Lung (tissue), 11 donors: ENCODE measurements at regions not wholly inside any gene's neighbourhood (a gene's known extent, or its start where the extent isn't known, plus 50 kb on each side); places are given as distances from the start of the nearest gene placed in this dataset.
A peak's percentile ranks its signal among the peaks of the same experiment; 100 is the strongest.

Experiments used
- ATAC-seq: fragments of 200-7000 bp; cut with Tn5 transposase; one replicate; pipeline ENCODE4 v1.9.1; 2020; ENCODE audit warnings: moderate number of reproducible peaks; ENCODE audit not compliant: insufficient read depth, low FRiP score
- DNase-seq, 3 donors: peaks; one replicate each; pipeline ENCODE4 v3.0.0-alpha.2; 2013 to 2017
- H3K27ac ChIP-seq, 2 donors: one replicate each; pipeline ENCODE4 v1.5.1; 2013; ENCODE audit warnings: mild to moderate bottlenecking in 2 of 2, moderate library complexity in 2 of 2, control low read depth in 1 of 2, inconsistent platforms in 1 of 2, low read depth in 1 of 2, low read length in 1 of 2
- H3K27me3 ChIP-seq, 3 donors: one replicate each; pipeline ENCODE4 v1.5.1; 2013; ENCODE audit warnings: low read length in 2 of 3; ENCODE audit not compliant: control insufficient read depth in 3 of 3, insufficient read depth in 3 of 3
- H3K36me3 ChIP-seq, 4 donors: one replicate each; pipeline ENCODE4 v1.5.1; 2013; ENCODE audit warnings: low read length in 4 of 4, mild to moderate bottlenecking in 1 of 4, moderate library complexity in 1 of 4; ENCODE audit not compliant: control insufficient read depth in 4 of 4, insufficient read depth in 4 of 4
- H3K4me1 ChIP-seq, 5 donors: one replicate each; pipeline ENCODE4 v1.5.1; 2013; ENCODE audit warnings: low read length in 5 of 5, mild to moderate bottlenecking in 2 of 5, moderate library complexity in 1 of 5; ENCODE audit not compliant: control insufficient read depth in 5 of 5, insufficient read depth in 5 of 5
- H3K4me3 ChIP-seq: one replicate; pipeline ENCODE4 v1.5.1; 2013; ENCODE audit warnings: mild to moderate bottlenecking, control low read depth, moderate library complexity
- H3K9ac ChIP-seq, 2 donors: one replicate each; pipeline ENCODE4 v1.5.1; 2013; ENCODE audit warnings: low read length in 2 of 2, control low read depth in 1 of 2; ENCODE audit not compliant: insufficient read depth in 1 of 2
- H3K9me3 ChIP-seq, 4 donors: one replicate each; pipeline ENCODE4 v1.5.1; 2013; ENCODE audit warnings: low read length in 3 of 4, mild to moderate bottlenecking in 1 of 4, moderate library complexity in 1 of 4; ENCODE audit not compliant: control insufficient read depth in 4 of 4, insufficient read depth in 3 of 4
- WGBS, 2 donors: extraction: QIAGEN DNeasy Blood & Tissue Kit; methylation state at CpG; one replicate each; pipeline ENCODE4 v1.1.7; 2013; 5-methylcytosine and 5-hydroxymethylcytosine counted together
- TF ChIP-seq, protein P1 (sequence below): IDR thresholded peaks from 2 replicates; pipeline ENCODE4 v1.5.1; 2012; ENCODE audit warnings: mild to moderate bottlenecking; ENCODE audit errors: control extremely low read depth, extremely low read depth
- donor health status: control.
- donor health status: control.
- donor health status: Bipolar disorder and iron deficiency.
- donor health status: healthy.
- donor health status: DM: yes; HTN: yes; CAD: no.

GRCh38 chr1:234713440-234713839 is 103.5 kb upstream of the IRF2BP2 start:
- Histone ChIP-seq H3K27ac (no peak overlapping the region), H3K27me3 (no peaks in the 10 kb centered on the region), H3K9me3 (no peaks in the 10 kb centered on the region), H3K4me1 (peaks cover 3 to 35% (median 18%) of the 10 kb centered on the region in 5 donors), H3K36me3 (no peaks in the 10 kb centered on the region), H3K9ac (no peak overlapping the region), H3K4me3 (no peak overlapping the region)
- DNase-seq (no peak), ATAC-seq (no peak)
- WGBS, 2 donors = 88 to 90% methylated on average over 11 of the region's 11 CpGs
- TF ChIP-seq, protein P1, sequence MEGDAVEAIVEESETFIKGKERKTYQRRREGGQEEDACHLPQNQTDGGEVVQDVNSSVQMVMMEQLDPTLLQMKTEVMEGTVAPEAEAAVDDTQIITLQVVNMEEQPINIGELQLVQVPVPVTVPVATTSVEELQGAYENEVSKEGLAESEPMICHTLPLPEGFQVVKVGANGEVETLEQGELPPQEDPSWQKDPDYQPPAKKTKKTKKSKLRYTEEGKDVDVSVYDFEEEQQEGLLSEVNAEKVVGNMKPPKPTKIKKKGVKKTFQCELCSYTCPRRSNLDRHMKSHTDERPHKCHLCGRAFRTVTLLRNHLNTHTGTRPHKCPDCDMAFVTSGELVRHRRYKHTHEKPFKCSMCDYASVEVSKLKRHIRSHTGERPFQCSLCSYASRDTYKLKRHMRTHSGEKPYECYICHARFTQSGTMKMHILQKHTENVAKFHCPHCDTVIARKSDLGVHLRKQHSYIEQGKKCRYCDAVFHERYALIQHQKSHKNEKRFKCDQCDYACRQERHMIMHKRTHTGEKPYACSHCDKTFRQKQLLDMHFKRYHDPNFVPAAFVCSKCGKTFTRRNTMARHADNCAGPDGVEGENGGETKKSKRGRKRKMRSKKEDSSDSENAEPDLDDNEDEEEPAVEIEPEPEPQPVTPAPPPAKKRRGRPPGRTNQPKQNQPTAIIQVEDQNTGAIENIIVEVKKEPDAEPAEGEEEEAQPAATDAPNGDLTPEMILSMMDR = no peak

DNA sequence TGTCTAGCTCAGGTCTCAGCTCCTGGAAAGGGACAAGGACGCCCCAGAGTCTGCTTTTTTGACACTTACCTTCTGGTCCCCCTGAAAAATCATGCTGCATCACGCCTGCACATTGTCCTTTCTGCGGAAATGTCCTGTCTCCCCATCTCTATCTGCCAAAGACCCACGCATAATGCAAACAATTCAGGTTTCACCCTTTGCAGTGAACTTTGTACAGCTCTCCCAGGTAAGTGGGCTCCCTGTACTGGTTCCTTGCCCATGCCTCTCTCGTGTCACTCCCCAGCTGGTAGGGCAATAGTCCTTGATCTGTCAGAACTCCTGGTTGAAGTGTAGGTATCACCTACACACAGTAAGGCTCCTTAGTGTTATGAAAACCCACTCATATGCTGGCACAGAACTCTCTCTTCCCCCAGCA is 102.9 kb upstream of the IRF2BP2 start:
- Histone ChIP-seq H3K27me3 (no peaks in the 10 kb centered on the region), H3K27ac (no peak overlapping the region), H3K4me3 (no peak overlapping the region), H3K9ac (no peak overlapping the region), H3K36me3 (no peaks in the 10 kb centered on the region), H3K9me3 (no peaks in the 10 kb centered on the region), H3K4me1 (peaks cover 3 to 32% (median 20%) of the 10 kb centered on the region in 5 donors)
- ATAC-seq (no peak), DNase-seq (no peak)
- WGBS, 2 donors = 83 to 88% methylated on average over 5 of the region's 5 CpGs
- TF ChIP-seq, protein P1 = no peak

GRCh38 chr1:234710936-234711724 is 101.2 kb upstream of the IRF2BP2 start:
- Histone ChIP-seq H3K4me3 (no peak overlapping the region), H3K9me3 (no peaks in the 10 kb centered on the region), H3K4me1 (peaks cover 6 to 27% (median 11%) of the 10 kb centered on the region in 5 donors), H3K36me3 (no peaks in the 10 kb centered on the region), H3K27me3 (no peaks in the 10 kb centered on the region), H3K27ac (peak overlapping the region in 1 of 2 donors; percentile 2), H3K9ac (no peak overlapping the region)
- ATAC-seq (no peak), DNase-seq (peak in 1 of 3 donors; percentile 46)
- 86 to 89% methylated on average over 7 of the region's 7 CpGs for WGBS, 2 donors
- TF ChIP-seq, protein P1 = no peak
